Lower lobe of right lung (tissue), 2 donors: ENCODE measurements at regions not wholly inside any gene's neighbourhood (a gene's known extent, or its start where the extent isn't known, plus 50 kb on each side); places are given as distances from the start of the nearest gene placed in this dataset.

Experiments
- ATAC-seq, 2 donors: fragments of 200-7000 bp; cut with Tn5 transposase; one replicate each; pipeline ENCODE4 v1.9.1; 2020 to 2022; ENCODE audit warnings: mild to moderate bottlenecking in 2 of 2, moderate library complexity in 2 of 2
- DNase-seq: peaks from one replicate; pipeline ENCODE4 v3.0.0-alpha.2; 2020
- H3K27ac ChIP-seq: fragments of 200-600 bp; one replicate; pipeline ENCODE4 v1.8.0; 2022
- H3K27me3 ChIP-seq: fragments of 200-600 bp; one replicate; pipeline ENCODE4 v1.8.0; 2022; ENCODE audit warnings: low read depth
- H3K36me3 ChIP-seq: fragments of 200-600 bp; one replicate; pipeline ENCODE4 v1.8.0; 2022; ENCODE audit warnings: mild to moderate bottlenecking
- H3K4me1 ChIP-seq: fragments of 200-600 bp; one replicate; pipeline ENCODE4 v1.8.0; 2022
- H3K4me3 ChIP-seq: fragments of 200-600 bp; one replicate; pipeline ENCODE4 v1.8.0; 2022; ENCODE audit warnings: mild to moderate bottlenecking
- H3K9me3 ChIP-seq: fragments of 200-600 bp; one replicate; pipeline ENCODE4 v1.8.0; 2022
- intact Hi-C: fragments of 100-400 bp; cut with DNase I; formaldehyde crosslinking; loops from one replicate; pipeline ENCODE4 v1.11.0; 2022
- TF ChIP-seq, protein P1 (sequence below): fragments of 200-600 bp; IDR thresholded peaks from one replicate; pipeline ENCODE4 v1.8.0; 2022; ENCODE audit warnings: antibody characterized with exemption, mild to moderate bottlenecking
- donor health status: DM: no; HTN: yes; CAD: no; lungs with severe emphysema.

DNA sequence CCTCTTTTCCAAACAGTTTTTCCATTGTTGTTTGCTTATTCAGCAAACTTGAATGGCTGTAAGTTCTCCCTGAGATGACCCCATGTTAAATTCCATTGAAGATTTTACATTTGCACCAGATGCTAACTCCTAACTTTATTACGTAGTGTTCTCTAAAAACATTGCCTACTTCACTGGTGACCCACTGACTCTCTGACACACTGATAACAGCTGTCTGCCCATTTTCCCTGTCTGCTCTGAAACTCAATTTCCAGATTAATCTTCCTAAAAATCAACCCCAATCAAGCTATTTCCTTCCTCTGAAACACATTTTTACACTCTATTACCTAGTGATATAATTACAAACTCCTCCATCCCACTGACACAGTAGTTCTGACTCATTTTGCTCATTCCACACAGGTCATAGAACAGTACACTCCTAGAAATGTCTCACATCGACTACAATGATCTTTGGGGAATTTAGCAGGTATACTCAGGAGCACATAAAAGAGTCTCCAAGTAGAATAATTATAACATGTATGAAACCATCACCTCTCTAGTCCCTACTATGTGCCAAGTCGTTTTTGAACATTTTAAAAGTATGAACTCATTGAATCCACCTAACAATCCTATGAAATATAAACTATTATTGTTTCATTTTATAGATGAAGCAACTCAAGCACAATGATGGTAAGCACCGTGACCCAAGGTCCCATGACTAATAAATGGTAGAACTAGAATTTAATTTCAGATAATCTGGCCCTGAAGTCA, 210.9 kb downstream of the SLIT2 start:
- H3K4me3 ChIP-seq, result no peak overlapping the region
- H3K27ac ChIP-seq, result no peak overlapping the region
- TF ChIP-seq, protein P1, sequence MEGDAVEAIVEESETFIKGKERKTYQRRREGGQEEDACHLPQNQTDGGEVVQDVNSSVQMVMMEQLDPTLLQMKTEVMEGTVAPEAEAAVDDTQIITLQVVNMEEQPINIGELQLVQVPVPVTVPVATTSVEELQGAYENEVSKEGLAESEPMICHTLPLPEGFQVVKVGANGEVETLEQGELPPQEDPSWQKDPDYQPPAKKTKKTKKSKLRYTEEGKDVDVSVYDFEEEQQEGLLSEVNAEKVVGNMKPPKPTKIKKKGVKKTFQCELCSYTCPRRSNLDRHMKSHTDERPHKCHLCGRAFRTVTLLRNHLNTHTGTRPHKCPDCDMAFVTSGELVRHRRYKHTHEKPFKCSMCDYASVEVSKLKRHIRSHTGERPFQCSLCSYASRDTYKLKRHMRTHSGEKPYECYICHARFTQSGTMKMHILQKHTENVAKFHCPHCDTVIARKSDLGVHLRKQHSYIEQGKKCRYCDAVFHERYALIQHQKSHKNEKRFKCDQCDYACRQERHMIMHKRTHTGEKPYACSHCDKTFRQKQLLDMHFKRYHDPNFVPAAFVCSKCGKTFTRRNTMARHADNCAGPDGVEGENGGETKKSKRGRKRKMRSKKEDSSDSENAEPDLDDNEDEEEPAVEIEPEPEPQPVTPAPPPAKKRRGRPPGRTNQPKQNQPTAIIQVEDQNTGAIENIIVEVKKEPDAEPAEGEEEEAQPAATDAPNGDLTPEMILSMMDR, result no peak
- no peak for DNase-seq
- H3K27me3 ChIP-seq, result no peaks in the 10 kb centered on the region
- no peaks in the 10 kb centered on the region for H3K36me3 ChIP-seq
- no peak for ATAC-seq
- intact Hi-C loops, result no loop called here
- H3K9me3 ChIP-seq, result no peaks in the 10 kb centered on the region
- H3K4me1 ChIP-seq, result no peaks in the 10 kb centered on the region

DNA sequence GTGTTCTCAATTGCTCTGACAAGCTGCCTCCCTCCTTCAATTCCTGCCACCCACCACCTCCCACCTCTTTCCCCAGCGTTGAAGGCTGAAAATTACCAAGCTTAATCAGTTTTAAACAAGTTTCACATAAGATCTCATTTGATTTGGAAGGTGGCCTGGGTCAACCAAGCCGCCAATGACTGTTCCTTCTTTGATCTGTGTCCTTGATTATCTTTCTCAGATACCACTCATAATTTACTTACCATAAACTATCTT, 211.4 kb downstream of the SLIT2 start:
- ATAC-seq, result no peak
- Histone ChIP-seq H3K4me3 (no peak overlapping the region), H3K27me3 (no peaks in the 10 kb centered on the region), H3K9me3 (no peaks in the 10 kb centered on the region), H3K27ac (no peak overlapping the region), H3K4me1 (no peaks in the 10 kb centered on the region), H3K36me3 (no peaks in the 10 kb centered on the region)
- intact Hi-C loops, result no loop called here
- DNase-seq, result no peak
- TF ChIP-seq, protein P1, result no peak

DNA sequence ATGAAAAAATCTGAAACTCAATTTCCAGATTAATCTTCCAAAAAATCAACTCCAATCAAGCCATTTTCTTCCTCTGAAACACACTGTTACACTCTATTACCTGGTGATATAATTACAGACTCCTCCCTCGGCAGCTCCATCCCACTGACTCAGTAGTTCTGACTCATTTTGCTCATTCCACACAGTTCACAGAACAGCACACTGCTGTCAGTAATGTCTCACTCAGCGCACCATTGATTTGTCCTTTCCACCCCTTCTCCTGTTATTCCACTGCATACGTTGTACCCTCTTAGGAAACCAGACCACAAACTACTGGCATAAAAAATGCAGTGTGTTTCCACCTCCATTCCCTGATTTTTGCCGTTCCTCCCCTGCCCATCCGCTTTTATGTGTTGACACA, 212.7 kb downstream of the SLIT2 start:
- no peak for ATAC-seq
- Histone ChIP-seq H3K36me3 (no peaks in the 10 kb centered on the region), H3K27ac (no peak overlapping the region), H3K4me1 (no peaks in the 10 kb centered on the region), H3K4me3 (no peak overlapping the region), H3K9me3 (no peaks in the 10 kb centered on the region), H3K27me3 (no peaks in the 10 kb centered on the region)
- TF ChIP-seq, protein P1, result no peak
- no peak for DNase-seq
- intact Hi-C loops, result no loop called here

DNA sequence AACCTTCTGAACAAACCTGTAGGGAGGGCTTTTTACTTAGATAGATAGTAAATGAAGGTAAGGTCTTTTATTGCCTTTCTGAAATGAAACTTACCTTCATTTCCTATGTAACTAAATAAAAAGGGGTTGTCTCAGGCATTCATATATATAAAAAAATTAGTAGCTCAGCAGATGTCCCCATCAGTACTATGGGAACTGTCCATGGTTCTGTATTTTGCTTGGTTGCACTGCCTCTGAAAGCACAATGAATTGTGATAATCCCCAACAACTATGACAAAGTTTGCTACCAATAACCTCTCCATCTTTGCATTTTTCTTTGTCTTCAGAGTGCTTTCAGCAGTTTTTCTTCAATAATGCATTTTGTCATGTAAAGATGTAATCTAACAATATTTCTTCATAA, 222.4 kb downstream of the SLIT2 start:
- DNase-seq, result no peak
- no peaks in the 10 kb centered on the region for H3K27me3 ChIP-seq
- no peak for ATAC-seq
- no peaks in the 10 kb centered on the region for H3K4me1 ChIP-seq
- H3K36me3 ChIP-seq, result no peaks in the 10 kb centered on the region
- no peak overlapping the region for H3K4me3 ChIP-seq
- TF ChIP-seq, protein P1, result no peak
- H3K27ac ChIP-seq, result no peak overlapping the region
- no peaks in the 10 kb centered on the region for H3K9me3 ChIP-seq
- intact Hi-C loops, result no loop called here

DNA sequence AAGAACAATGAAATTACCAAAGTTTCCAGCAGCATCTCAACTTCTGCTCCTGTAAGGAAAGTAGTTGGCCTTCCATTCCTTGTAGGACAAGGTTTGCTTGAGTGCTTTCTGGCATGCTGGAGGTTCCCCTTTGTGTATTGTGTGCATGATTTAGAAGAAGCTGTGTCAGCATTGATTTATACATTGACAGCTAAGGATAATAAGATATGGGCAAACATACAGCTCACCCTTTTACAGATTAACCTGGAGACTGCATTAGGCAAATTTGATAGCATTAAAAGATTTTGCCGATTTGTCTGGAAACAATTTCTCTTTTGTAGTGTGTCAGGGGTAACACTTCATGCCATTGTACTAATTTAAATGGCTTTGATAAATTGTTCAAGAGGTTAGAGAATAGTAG, 221.8 kb upstream of the PACRGL start:
- TF ChIP-seq, protein P1, result no peak
- Histone ChIP-seq H3K4me3 (no peak overlapping the region), H3K36me3 (no peaks in the 10 kb centered on the region), H3K27me3 (no peaks in the 10 kb centered on the region), H3K9me3 (no peaks in the 10 kb centered on the region), H3K27ac (no peak overlapping the region), H3K4me1 (no peaks in the 10 kb centered on the region)
- ATAC-seq (no peak), DNase-seq (no peak)
- intact Hi-C loops, result no loop called here
